AG09319 (cell line): ENCODE measurements at regions not wholly inside any gene's neighbourhood (a gene's known extent, or its start where the extent isn't known, plus 50 kb on each side); places are given as distances from the start of the nearest gene placed in this dataset.

ENCODE experiments used
- DNase-seq: peaks from one replicate; pipeline ENCODE4 v3.0.0-alpha.2; 2010; ENCODE audit warnings: low read depth; ENCODE audit errors: extremely low read depth
- CTCF ChIP-seq: IDR thresholded peaks from 2 replicates; pipeline ENCODE4 v1.5.1; 2011; ENCODE audit warnings: low read depth, mild to moderate bottlenecking, inconsistent platforms, low read length, moderate library complexity

GRCh38 chr6:71137973-71138372 lies 150.6 kb upstream of the OGFRL1 start:
- DNase-seq: no peak
- no peak for TF ChIP-seq CTCF

- TF ChIP-seq CTCF: no peak
- no peak for DNase-seq
Observed at GRCh38 chr6:71138376-71138775, 150.2 kb upstream of the OGFRL1 start.

GRCh38 chr6:71139249-71139648 lies 149.4 kb upstream of the OGFRL1 start:
- TF ChIP-seq CTCF: no peak
- no peak for DNase-seq

GRCh38 chr6:71153755-71154325 lies 134.8 kb upstream of the OGFRL1 start:
- DNase-seq: no peak
- no peak for TF ChIP-seq CTCF

- no peak for DNase-seq
- TF ChIP-seq CTCF: no peak
Observed at GRCh38 chr6:71157345-71157744, 131.3 kb upstream of the OGFRL1 start.

GRCh38 chr6:71164890-71165289 lies 123.7 kb upstream of the OGFRL1 start:
- no peak for TF ChIP-seq CTCF
- DNase-seq: no peak

GRCh38 chr6:71168233-71168765 lies 120.3 kb upstream of the OGFRL1 start:
- no peak for DNase-seq
- no peak for TF ChIP-seq CTCF
